OCI-LY3 (cell line): ENCODE measurements at regions not wholly inside any gene's neighbourhood (a gene's known extent, or its start where the extent isn't known, plus 50 kb on each side); places are given as distances from the start of the nearest gene placed in this dataset.

ENCODE experiments used
- H2AFZ ChIP-seq: fragments of 200-600, 300-600 bp; shearing (Covaris generic); 2 replicates; pipeline ENCODE4 v1.6.0; 2014; ENCODE audit warnings: antibody characterized with exemption, low read depth, low read length
- H3K27ac ChIP-seq: fragments of 200-600, 300-600 bp; sonication (generic); 2 replicates; pipeline ENCODE4 v1.5.1; 2014; ENCODE audit warnings: mild to moderate bottlenecking, low read length, moderate library complexity, mixed read lengths
- H3K27me3 ChIP-seq: fragments of 200-600, 300-600 bp; sonication (generic); 2 replicates; pipeline ENCODE4 v1.6.1; 2014; ENCODE audit warnings: low read depth, low read length, mixed read lengths
- H3K36me3 ChIP-seq: fragments of 200-600, 300-600 bp; sonication (generic); replicated peaks from 2 replicates; pipeline ENCODE3; 2014; ENCODE audit warnings: low read depth, low read length, mixed read lengths
- H3K4me1 ChIP-seq: fragments of 300-600, 200-600 bp; sonication (generic); 2 replicates; pipeline ENCODE4 v1.6.1; 2014; ENCODE audit warnings: low read length, mixed read lengths
- H3K4me2 ChIP-seq: fragments of 200-600, 300-600 bp; sonication (generic); 2 replicates; pipeline ENCODE4 v1.6.1; 2014; ENCODE audit warnings: low read length, mixed read lengths
- H3K4me3 ChIP-seq: fragments of 300-600, 200-600 bp; sonication (generic); 2 replicates; pipeline ENCODE4 v1.5.1; 2014; ENCODE audit warnings: antibody characterized with exemption, mild to moderate bottlenecking, low read length, moderate library complexity
- H3K79me2 ChIP-seq: fragments of 300-600, 200-600 bp; shearing (Covaris generic); 2 replicates; pipeline ENCODE4 v1.6.1; 2014; ENCODE audit warnings: mild to moderate bottlenecking, low read length, mixed read lengths
- H3K9ac ChIP-seq: fragments of 300-600, 200-600 bp; shearing (Covaris generic); 2 replicates; pipeline ENCODE4 v1.6.0; 2014; ENCODE audit warnings: mild to moderate bottlenecking, low read length, moderate library complexity
- H3K9me3 ChIP-seq: fragments of 200-600, 300-600 bp; shearing (Covaris generic); 2 replicates; pipeline ENCODE4 v1.6.1; 2014; ENCODE audit warnings: low read length, mixed read lengths; ENCODE audit not compliant: insufficient read depth
- H4K20me1 ChIP-seq: fragments of 200-600, 300-600 bp; sonication (generic); 2 replicates; pipeline ENCODE4 v1.6.1; 2016; ENCODE audit warnings: low read length, mixed read lengths; ENCODE audit not compliant: insufficient read depth
- CTCF ChIP-seq: fragments of 200-600, 300-600 bp; sonication (generic); IDR thresholded peaks from 2 replicates; pipeline ENCODE4 v1.5.1; 2014; ENCODE audit warnings: antibody characterized with exemption, low read length, low read depth
- EZH2phosphoT487 ChIP-seq: fragments of 200-600 bp; shearing (Covaris generic); IDR thresholded peaks from 2 replicates; pipeline ENCODE4 v1.6.1; 2018; ENCODE audit warnings: antibody characterized with exemption, mixed run types, low read depth

DNA sequence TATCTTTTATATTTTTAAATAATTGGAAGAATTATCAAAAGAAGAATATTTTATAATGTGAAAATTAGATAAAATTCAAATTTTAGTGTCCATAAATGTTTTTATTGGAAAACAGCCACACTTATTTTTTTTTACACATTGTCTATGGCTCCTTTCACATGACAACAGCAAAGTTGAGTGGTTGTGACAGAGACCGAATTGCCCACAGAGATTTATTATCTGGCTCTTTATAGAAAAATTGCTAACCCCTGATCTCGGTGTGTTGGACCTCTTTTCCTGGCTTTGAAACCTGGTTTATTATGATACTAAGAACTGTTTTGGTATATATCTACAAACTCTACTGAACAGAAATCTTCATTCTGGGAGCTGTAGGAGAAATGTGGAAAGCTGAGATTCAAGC is 269.1 kb upstream of the UMPS start:
- Histone ChIP-seq H3K27ac (no peak overlapping the region), H3K9me3 (no peaks in the 10 kb centered on the region), H3K4me1 (no peaks in the 10 kb centered on the region), H3K36me3 (no peaks in the 10 kb centered on the region), H3K4me3 (no peak overlapping the region), H3K4me2 (no peak overlapping the region), H3K79me2 (no peaks in the 10 kb centered on the region), H2AFZ (no peak overlapping the region), H3K27me3 (peaks cover 83% of the 10 kb centered on the region), H4K20me1 (no peaks in the 10 kb centered on the region), H3K9ac (no peak overlapping the region)
- TF ChIP-seq EZH2phosphoT487 = no peak
- no peak for TF ChIP-seq CTCF

DNA sequence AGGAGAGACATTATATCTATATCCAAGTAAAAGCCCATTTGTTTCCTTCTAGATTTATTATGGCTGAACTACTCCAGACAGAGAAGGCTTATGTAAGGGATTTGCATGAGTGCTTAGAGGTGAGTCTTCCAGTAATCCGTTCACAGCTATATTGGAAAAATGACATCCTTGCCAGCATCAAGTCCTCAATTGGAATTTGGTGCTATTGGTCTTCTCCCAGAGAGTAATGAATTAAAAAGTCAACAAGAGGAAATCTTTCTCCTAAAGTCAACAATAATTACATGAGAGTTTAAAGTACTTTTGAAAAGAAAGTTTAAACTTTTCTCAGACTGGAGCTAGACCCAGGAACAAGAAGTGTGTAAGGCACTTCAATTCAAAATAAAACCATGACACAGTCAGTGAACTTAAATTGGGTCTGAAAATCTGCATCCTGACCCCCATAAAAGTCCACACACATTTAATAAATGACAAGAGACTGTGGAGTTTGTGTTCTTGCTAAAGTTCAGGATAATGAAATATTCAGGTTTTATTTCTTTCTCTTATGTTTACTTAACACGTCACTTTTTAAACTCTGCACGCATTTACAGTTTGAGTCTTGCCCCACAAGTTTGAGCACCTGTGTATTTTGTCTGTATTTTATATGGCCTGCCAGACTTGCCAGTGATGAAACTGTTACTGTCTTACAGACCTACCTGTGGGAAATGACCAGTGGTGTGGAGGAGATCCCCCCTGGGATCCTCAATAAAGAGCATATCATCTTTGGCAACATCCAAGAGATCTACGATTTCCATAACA is 268.2 kb upstream of the UMPS start:
- no peak for TF ChIP-seq EZH2phosphoT487
- no peak for TF ChIP-seq CTCF
- H3K4me2 ChIP-seq = no peak overlapping the region

GRCh38 chr3:124463234-124463633 is 267.0 kb upstream of the UMPS start:
- H3K4me1 ChIP-seq = no peaks in the 10 kb centered on the region
- H3K79me2 ChIP-seq = no peaks in the 10 kb centered on the region
- no peak overlapping the region for H3K27ac ChIP-seq
- no peak overlapping the region for H3K9ac ChIP-seq
- no peaks in the 10 kb centered on the region for H4K20me1 ChIP-seq
- peaks cover 90% of the 10 kb centered on the region for H3K27me3 ChIP-seq
- H3K9me3 ChIP-seq = no peaks in the 10 kb centered on the region
- H3K4me3 ChIP-seq = no peak overlapping the region
- TF ChIP-seq EZH2phosphoT487 (no peak), CTCF (no peak)
- no peaks in the 10 kb centered on the region for H3K36me3 ChIP-seq
- H3K4me2 ChIP-seq = no peak overlapping the region
- H2AFZ ChIP-seq = no peak overlapping the region

More for the DNA sequence above, 268.2 kb upstream of the UMPS start:
- Histone ChIP-seq H3K27me3 (peaks cover 87% of the 10 kb centered on the region), H3K4me1 (no peaks in the 10 kb centered on the region), H3K9me3 (no peaks in the 10 kb centered on the region), H3K9ac (no peak overlapping the region), H3K79me2 (no peaks in the 10 kb centered on the region), H3K36me3 (no peaks in the 10 kb centered on the region), H3K4me3 (no peak overlapping the region), H2AFZ (no peak overlapping the region), H4K20me1 (no peaks in the 10 kb centered on the region), H3K27ac (no peak overlapping the region)

DNA sequence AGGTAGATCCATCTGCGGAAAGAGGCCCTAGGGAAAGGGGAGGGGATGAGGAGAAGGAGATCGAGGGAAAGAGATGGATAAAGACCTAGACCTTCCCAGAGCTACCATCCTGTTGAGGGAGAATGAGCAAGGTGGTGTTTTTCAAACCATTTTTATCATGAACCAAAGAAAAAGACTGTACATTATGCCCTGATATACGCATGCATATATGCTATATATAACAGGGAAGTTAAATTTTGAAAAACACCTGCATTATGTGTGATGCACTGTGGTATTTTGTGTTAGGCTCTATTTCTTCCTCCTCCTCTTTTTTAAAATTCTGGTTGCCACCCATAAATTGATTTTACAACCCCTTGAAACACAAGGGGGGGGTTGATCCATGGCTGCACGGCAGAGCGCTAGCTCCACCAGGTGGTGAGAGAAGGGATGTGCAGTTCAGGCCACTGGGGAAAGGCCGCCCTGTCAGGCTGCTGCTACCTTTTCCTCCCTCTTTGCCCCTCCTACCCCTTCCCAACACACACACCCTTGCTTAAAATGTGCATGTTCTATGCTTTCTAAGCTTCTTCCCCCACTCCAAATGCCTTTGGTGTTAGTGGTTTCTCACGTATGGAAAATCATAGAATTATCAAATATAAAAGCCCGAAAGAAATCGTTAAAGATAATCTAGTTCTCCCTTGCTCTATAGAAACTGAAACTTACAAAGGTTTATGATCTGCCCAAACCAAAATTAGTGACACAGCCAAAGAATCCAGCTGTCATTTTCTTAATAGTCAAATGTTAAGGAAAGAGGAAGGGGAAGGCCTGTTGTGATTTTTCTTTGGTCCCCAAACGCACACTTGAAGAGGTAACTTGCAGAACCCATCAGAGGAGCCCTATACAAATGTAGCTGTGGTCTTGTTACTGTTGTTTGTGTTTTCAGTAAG is 262.0 kb upstream of the UMPS start:
- H3K27ac ChIP-seq = no peak overlapping the region
- H3K36me3 ChIP-seq = no peaks in the 10 kb centered on the region
- no peak overlapping the region for H3K9ac ChIP-seq
- H3K27me3 ChIP-seq = peaks cover 57% of the 10 kb centered on the region
- no peaks in the 10 kb centered on the region for H4K20me1 ChIP-seq
- 0 out of 2 replicates have a peak overlapping the region, but pooled peaks have one; percentile 63 for H2AFZ ChIP-seq
- no peak for TF ChIP-seq EZH2phosphoT487
- peak; percentile 97 for TF ChIP-seq CTCF
- no peaks in the 10 kb centered on the region for H3K79me2 ChIP-seq
- H3K4me3 ChIP-seq = peak overlapping the region; percentile 62
- H3K4me1 ChIP-seq = peaks cover 5% of the 10 kb centered on the region
- no peaks in the 10 kb centered on the region for H3K9me3 ChIP-seq
- peak overlapping the region; percentile 75 for H3K4me2 ChIP-seq
